ENCODE measurements at regions not wholly inside any gene's neighbourhood (a gene's known extent, or its start where the extent isn't known, plus 50 kb on each side); places are given as distances from the start of the nearest gene placed in this dataset.

DNA sequence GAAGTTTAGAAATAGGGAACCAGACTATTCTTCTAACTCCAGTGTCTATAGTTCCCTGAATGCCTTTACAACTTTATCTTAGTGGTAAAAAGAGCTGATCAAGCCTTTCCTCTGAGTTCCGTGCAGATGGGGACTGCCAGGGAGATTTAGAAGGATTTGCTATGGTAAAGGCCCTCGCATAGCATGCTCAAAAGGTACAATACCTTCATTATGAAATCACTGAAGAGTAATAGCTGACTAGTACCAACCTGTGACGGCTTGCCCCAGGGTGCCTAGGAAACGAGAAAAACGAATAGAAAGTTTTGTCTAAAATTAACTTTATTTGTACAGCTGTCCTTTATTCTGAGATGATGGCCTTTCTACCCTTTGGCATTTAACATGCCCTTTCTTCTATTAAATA, 150.1 kb upstream of the ARHGAP42 start:
- no peak for DNase-seq

GRCh38 chr11:100543386-100543785, 143.7 kb upstream of the ARHGAP42 start:
- DNase-seq = no peak

DNA sequence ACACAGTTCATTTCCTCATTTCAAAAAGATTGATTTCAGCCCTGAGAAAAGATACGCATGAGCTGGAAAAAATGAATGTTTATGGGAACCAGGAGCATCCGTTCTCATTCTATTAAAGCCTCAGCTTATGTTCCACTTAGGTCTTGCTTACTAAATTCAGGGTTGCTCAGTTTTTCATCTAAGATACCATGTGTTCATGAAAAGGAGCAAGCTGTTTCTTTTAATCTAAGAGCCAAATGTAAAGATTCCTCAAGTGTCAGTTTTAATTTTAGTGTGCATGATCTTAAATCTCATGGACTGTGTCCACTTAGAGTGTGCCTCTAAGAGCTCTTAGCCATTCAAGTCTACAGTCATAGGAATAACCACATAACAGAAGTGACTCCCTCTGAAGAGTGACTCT, 141.5 kb upstream of the ARHGAP42 start:
- DNase-seq = no peak

GRCh38 chr11:100545970-100546369, 141.1 kb upstream of the ARHGAP42 start:
- DNase-seq = no peak

- no peak for DNase-seq
These were observed 140.4 kb upstream of the ARHGAP42 start for GRCh38 chr11:100546714-100547113.

DNA sequence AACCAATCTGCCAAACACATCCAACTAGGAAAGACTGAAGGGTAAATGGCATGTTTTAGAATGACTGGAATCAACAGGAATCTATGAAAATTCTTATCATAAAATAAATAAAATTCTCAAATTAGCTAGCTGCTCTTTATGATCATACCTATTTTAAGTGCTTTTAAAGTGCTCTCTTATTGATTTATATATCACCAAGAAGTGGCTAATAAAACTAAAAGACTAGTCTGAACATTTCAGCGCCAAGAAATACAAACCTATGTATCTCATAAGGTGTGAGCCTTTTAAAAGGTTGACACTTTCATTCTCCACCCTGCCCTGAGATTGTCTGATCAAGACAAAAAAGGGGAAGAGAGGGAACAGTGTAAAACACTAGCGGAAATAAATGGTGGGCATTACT, 136.8 kb upstream of the ARHGAP42 start:
- no peak for DNase-seq

DNA sequence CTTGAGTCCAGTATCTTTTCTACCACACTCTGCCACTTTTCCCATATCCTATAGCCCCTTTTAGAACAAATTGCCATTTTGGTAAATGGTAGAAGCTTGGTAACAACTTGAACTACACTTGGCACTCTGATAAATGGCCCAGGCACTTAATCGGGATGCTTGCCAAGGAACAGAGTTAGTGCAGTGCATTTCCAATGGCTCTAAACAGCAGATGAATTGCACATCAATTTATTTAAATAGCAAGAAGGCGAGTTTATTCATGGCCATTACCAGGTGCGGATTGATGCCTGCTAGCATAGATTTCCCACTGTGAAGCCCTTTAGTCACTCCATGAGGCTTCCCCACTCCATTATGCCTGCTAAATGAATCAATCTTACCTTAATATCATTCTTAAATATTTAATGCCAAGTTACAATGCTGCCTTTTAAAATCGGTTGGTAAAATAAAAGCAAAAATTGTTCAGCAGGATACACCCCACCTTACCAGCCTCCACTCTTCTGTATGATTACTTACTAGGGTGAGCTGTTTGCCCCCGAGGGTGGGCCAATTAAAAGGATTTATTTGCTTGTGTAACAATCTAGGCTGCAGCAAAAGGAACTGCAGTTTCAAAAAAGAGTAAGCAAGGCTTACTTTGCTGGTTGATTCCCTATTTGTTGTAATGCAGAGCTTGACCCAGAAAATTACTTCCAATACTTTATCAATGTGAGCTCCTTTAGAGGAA, 136.0 kb upstream of the ARHGAP42 start:
- DNase-seq = no peak

GRCh38 chr11:100555931-100556330, 131.2 kb upstream of the ARHGAP42 start:
- no peak for DNase-seq

GRCh38 chr11:100556781-100557180, 130.3 kb upstream of the ARHGAP42 start:
- no peak for DNase-seq

GRCh38 chr11:100557830-100558611, 129.1 kb upstream of the ARHGAP42 start:
- DNase-seq = no peak

GRCh38 chr11:100560606-100561005, 126.5 kb upstream of the ARHGAP42 start:
- no peak for DNase-seq

DNA sequence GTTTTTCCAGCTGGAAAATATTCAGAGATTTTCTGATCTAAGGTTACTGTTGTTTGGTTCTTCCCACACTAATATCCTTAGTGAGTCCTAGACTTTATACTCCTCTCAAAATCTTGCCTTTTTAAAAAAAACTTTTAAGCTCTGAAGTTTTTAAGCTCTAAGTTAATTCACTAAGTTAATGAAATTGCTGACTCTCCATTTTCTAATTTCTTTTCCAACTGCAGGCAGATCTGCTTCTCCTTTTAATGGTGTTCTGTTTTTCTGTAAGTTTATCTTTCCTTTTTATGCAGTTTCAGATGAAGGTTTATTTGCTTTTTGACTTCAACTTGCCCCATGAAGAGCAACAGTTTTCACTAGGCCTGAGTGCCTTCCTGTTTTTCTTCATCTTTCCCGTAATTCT, 125.8 kb upstream of the ARHGAP42 start:
- DNase-seq = no peak

- DNase-seq = no peak
These were observed 125.0 kb upstream of the ARHGAP42 start for GRCh38 chr11:100562128-100562527.

DNA sequence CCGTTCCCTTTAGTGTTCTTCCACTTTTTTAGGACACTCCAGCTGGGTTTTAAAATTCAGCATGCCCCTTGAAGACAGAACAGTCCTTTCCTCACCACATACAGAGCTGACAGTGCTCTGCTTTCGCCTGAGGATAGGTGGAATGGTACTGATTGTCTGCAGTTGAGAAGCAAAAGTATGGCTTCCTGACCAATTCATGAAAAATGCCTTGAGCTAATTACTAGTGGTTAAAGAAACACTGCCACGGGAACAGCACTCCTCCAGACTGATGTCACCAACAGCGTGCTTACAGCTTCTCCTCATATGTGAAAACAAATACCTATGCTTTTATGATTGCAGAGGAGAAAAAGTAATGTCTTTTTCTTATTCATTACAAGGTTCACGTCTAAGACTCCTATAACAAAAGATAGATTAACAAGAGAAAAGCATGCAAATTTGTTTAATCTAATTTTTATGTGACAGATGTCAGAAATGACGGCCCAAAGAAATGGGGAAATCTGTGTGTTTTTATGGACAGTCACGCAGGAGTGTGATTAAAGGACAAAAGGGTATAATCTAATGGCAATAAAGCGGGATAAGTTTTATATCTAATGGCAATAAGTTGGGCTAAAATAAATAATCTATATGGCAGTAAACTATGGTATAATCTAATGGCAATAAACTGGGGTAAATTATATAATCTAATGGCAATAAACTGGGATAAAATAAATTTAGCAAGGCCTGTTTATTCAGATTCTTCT, 123.4 kb upstream of the ARHGAP42 start:
- DNase-seq = no peak

GRCh38 chr11:100573911-100574513, 113.1 kb upstream of the ARHGAP42 start:
- no peak for DNase-seq

- DNase-seq = no peak
These were observed 112.0 kb upstream of the ARHGAP42 start for GRCh38 chr11:100574894-100575769.

GRCh38 chr11:100575860-100576717, 111.0 kb upstream of the ARHGAP42 start:
- peak; percentile 42 for DNase-seq

DNA sequence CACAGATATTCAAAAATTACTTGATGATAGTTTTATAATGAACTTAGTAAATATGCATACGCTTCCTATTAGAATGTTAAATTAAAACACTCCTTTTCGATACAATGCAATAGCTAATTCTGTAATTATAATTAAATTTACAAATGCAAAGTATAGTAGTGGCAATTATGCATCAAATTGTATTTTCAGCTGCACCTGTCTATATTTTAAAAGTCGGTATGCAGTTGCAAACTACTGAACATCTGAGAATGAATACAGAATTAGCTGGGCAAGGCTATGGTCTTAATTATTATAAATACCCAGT, 110.4 kb upstream of the ARHGAP42 start:
- DNase-seq = no peak

- DNase-seq = no peak
These were observed 108.2 kb upstream of the ARHGAP42 start for GRCh38 chr11:100578831-100579311.

DNA sequence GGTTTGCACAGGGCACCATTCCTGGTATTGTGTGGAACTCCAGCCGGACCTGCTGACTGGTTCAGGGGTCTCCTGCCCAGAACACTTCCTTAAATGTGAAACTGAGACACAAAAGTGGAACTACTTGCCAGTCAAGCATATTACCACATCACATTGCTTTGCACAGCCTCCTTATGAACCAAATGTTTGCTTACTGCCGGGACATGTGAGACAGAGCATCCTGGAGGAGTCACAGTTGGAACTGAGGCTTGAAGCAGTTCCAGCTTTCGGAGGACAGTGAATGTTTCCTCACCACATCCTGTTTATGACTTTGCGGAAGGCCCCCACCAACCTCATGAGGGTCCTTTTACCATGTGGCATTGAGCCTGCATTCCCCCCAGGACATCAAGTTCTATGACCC, 105.8 kb upstream of the ARHGAP42 start:
- no peak for DNase-seq

Data from NCI-H510A treated with DMSO at 0.1 percent for 48 hours (cell line).